ENCODE measurements at regions not wholly inside any gene's neighbourhood (a gene's known extent, or its start where the extent isn't known, plus 50 kb on each side); places are given as distances from the start of the nearest gene placed in this dataset.

GRCh38 chr7:57198801-57199200 is 66.6 kb upstream of the ZNF479 start:
- H3K27ac ChIP-seq (ENCODE audit: low read depth in 1 of 2, low read length in 1 of 2) = no peak overlapping the region
- H3K9ac ChIP-seq (ENCODE audit: insufficient read depth in 1 of 2, low read length in 2 of 2) = no peak overlapping the region
- DNase-seq (no peak), ATAC-seq (ENCODE audit: insufficient read depth, low FRiP score) (no peak)
- H3K4me1 ChIP-seq (ENCODE audit: control insufficient read depth in 5 of 5, insufficient read depth in 5 of 5, low read length in 5 of 5) = no peaks in the 10 kb centered on the region
- H3K4me3 ChIP-seq = no peak overlapping the region
- no peaks in the 10 kb centered on the region for H3K36me3 ChIP-seq (ENCODE audit: control insufficient read depth in 4 of 4, insufficient read depth in 4 of 4, low read length in 4 of 4)
- peaks cover 0 to 39% (median 5%) of the 10 kb centered on the region in 4 donors for H3K9me3 ChIP-seq (ENCODE audit: control insufficient read depth in 4 of 4, insufficient read depth in 3 of 4, low read length in 3 of 4)
- TF ChIP-seq, protein P1, sequence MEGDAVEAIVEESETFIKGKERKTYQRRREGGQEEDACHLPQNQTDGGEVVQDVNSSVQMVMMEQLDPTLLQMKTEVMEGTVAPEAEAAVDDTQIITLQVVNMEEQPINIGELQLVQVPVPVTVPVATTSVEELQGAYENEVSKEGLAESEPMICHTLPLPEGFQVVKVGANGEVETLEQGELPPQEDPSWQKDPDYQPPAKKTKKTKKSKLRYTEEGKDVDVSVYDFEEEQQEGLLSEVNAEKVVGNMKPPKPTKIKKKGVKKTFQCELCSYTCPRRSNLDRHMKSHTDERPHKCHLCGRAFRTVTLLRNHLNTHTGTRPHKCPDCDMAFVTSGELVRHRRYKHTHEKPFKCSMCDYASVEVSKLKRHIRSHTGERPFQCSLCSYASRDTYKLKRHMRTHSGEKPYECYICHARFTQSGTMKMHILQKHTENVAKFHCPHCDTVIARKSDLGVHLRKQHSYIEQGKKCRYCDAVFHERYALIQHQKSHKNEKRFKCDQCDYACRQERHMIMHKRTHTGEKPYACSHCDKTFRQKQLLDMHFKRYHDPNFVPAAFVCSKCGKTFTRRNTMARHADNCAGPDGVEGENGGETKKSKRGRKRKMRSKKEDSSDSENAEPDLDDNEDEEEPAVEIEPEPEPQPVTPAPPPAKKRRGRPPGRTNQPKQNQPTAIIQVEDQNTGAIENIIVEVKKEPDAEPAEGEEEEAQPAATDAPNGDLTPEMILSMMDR (IDR thresholded peaks at IDR 0.05; ENCODE audit: control extremely low read depth, extremely low read depth) = no peak
- 89 to 90% methylated on average over 9 of the region's 9 CpGs for WGBS, 2 donors
- H3K27me3 ChIP-seq (ENCODE audit: control insufficient read depth in 3 of 3, insufficient read depth in 3 of 3, low read length in 2 of 3) = no peaks in the 10 kb centered on the region

DNA sequence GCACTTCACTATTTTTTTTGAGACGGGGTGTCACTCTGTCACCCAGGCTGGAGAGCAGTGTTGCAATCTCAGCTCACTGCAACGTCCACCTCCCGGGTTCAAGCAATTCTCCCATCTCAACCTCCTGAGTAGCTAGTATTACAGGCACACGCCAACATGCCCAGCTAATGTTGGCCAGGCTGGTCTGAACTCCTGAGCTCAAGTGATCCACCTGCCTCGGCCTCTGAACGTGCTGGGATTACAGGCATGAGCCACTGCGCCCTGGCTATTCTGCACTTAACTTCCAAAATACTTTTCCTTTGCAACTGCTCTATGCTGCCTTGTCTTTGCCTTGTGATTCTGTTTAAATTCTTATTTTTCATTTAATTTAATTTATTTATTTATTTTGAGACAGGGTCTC is 67.0 kb upstream of the ZNF479 start:
- H3K36me3 ChIP-seq (ENCODE audit: control insufficient read depth in 4 of 4, insufficient read depth in 4 of 4, low read length in 4 of 4) = no peaks in the 10 kb centered on the region
- no peak overlapping the region for H3K9ac ChIP-seq (ENCODE audit: insufficient read depth in 1 of 2, low read length in 2 of 2)
- no peak overlapping the region for H3K27ac ChIP-seq (ENCODE audit: low read depth in 1 of 2, low read length in 1 of 2)
- H3K27me3 ChIP-seq (ENCODE audit: control insufficient read depth in 3 of 3, insufficient read depth in 3 of 3, low read length in 2 of 3) = no peaks in the 10 kb centered on the region
- WGBS, 2 donors = 86 to 89% methylated on average over 7 of the region's 7 CpGs
- ATAC-seq (ENCODE audit: insufficient read depth, low FRiP score) (no peak), DNase-seq (no peak)
- no peak overlapping the region for H3K4me3 ChIP-seq
- TF ChIP-seq, protein P1 (IDR thresholded peaks at IDR 0.05; ENCODE audit: control extremely low read depth, extremely low read depth) = no peak
- peaks cover 0 to 42% (median 5%) of the 10 kb centered on the region in 4 donors for H3K9me3 ChIP-seq (ENCODE audit: control insufficient read depth in 4 of 4, insufficient read depth in 3 of 4, low read length in 3 of 4)
- no peaks in the 10 kb centered on the region for H3K4me1 ChIP-seq (ENCODE audit: control insufficient read depth in 5 of 5, insufficient read depth in 5 of 5, low read length in 5 of 5)

- Histone ChIP-seq H3K36me3 (ENCODE audit: control insufficient read depth in 4 of 4, insufficient read depth in 4 of 4, low read length in 4 of 4) (no peaks in the 10 kb centered on the region), H3K27ac (ENCODE audit: low read depth in 1 of 2, low read length in 1 of 2) (no peak overlapping the region), H3K27me3 (ENCODE audit: control insufficient read depth in 3 of 3, insufficient read depth in 3 of 3, low read length in 2 of 3) (no peaks in the 10 kb centered on the region), H3K9me3 (ENCODE audit: control insufficient read depth in 4 of 4, insufficient read depth in 3 of 4, low read length in 3 of 4) (peaks cover 0 to 59% (median 8%) of the 10 kb centered on the region in 4 donors), H3K4me1 (ENCODE audit: control insufficient read depth in 5 of 5, insufficient read depth in 5 of 5, low read length in 5 of 5) (no peaks in the 10 kb centered on the region), H3K4me3 (no peak overlapping the region), H3K9ac (ENCODE audit: insufficient read depth in 1 of 2, low read length in 2 of 2) (no peak overlapping the region)
- 90 to 91% methylated on average over 13 to 14 of the region's 14 CpGs for WGBS, 2 donors
- TF ChIP-seq, protein P1 (IDR thresholded peaks at IDR 0.05; ENCODE audit: control extremely low read depth, extremely low read depth) = no peak
- DNase-seq (no peak), ATAC-seq (ENCODE audit: insufficient read depth, low FRiP score) (no peak)
Observed at GRCh38 chr7:57201021-57201894, 69.0 kb upstream of the ZNF479 start.
